ENCODE measurements at regions not wholly inside any gene's neighbourhood (a gene's known extent, or its start where the extent isn't known, plus 50 kb on each side); places are given as distances from the start of the nearest gene placed in this dataset.
"Not testable (repeated sequence)": the region's sequence is repeated elsewhere in the genome, so short reads cannot be mapped to it uniquely, and the experiment has no call there.

DNA sequence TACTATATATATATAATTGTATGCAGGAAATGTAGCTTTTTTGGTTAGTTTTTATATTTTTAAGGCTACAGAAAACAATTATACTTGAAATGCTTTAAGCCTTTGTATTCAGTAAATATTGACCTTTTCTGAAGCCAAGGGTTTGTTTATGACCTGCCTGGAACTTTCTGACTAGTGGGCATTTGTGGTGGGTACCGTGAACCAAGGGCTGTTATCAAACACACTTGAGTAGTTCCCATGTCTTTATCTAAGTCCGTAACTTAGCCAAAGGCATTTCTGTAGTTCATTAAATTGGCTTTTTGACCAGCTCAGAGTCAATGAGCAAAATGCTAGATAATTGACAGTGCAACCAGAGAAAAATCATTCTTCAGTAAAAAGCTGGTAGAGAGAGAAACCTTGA, 1444.2 kb upstream of the SLC10A2 start:
- Histone ChIP-seq H3F3A (ENCODE audit: insufficient read depth, low read length) (no peaks in the 10 kb centered on the region), H3K4me2 (ENCODE audit: low read length) (no peak overlapping the region), H3K27me3 (ENCODE audit: insufficient read depth, low read length) (no peaks in the 10 kb centered on the region), H3K9ac (ENCODE audit: low read length) (no peak overlapping the region), H3K4me3 (ENCODE audit: low read depth, low read length, poor library complexity, severe bottlenecking) (no peak overlapping the region), H3K9me2 (ENCODE audit: low read depth, low read length) (no peaks in the 10 kb centered on the region), H3K36me3 (ENCODE audit: insufficient read depth, low read length) (no peaks in the 10 kb centered on the region), H3K79me2 (ENCODE audit: insufficient read depth, low read length) (no peaks in the 10 kb centered on the region), H3K9me3 (ENCODE audit: low read length) (no peaks in the 10 kb centered on the region), H3K4me1 (ENCODE audit: insufficient read depth, low read length, severe bottlenecking) (no peaks in the 10 kb centered on the region), H4K20me1 (ENCODE audit: insufficient read depth, low read length) (no peaks in the 10 kb centered on the region), H2AFZ (ENCODE audit: low read length) (no peak overlapping the region), H3K27ac (ENCODE audit: low read depth, low read length, poor library complexity, severe bottlenecking) (no peak overlapping the region)
- TF ChIP-seq, protein P1, sequence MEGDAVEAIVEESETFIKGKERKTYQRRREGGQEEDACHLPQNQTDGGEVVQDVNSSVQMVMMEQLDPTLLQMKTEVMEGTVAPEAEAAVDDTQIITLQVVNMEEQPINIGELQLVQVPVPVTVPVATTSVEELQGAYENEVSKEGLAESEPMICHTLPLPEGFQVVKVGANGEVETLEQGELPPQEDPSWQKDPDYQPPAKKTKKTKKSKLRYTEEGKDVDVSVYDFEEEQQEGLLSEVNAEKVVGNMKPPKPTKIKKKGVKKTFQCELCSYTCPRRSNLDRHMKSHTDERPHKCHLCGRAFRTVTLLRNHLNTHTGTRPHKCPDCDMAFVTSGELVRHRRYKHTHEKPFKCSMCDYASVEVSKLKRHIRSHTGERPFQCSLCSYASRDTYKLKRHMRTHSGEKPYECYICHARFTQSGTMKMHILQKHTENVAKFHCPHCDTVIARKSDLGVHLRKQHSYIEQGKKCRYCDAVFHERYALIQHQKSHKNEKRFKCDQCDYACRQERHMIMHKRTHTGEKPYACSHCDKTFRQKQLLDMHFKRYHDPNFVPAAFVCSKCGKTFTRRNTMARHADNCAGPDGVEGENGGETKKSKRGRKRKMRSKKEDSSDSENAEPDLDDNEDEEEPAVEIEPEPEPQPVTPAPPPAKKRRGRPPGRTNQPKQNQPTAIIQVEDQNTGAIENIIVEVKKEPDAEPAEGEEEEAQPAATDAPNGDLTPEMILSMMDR (IDR thresholded peaks at IDR 0.05; ENCODE audit: low read length): no peak
- no peak for TF ChIP-seq EZH2 (IDR thresholded peaks at IDR 0.05; ENCODE audit: borderline replicate concordance, low read length)

DNA sequence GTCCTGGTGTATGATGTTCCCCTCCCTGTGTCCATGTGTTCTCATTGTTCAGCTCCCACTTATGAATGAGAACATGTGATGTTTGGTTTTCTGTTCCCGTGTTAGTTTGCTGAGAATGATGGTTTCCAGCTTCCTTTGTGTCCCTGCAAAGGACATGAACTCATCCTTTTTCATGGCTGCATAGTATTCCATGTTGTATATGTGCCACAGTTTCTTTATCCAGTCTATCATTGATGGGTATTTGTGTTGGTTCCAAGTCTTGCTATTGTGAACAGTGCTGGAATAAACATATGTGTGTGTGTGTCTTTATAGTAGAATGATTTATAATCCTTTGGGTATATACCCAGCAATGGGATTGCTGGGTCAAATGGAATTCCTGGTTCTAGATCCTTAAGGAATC, 1427.3 kb upstream of the SLC10A2 start:
- not testable (repeated sequence) for H3K27ac ChIP-seq (ENCODE audit: low read depth, low read length, poor library complexity, severe bottlenecking); H3K27me3 ChIP-seq (ENCODE audit: insufficient read depth, low read length); H3K79me2 ChIP-seq (ENCODE audit: insufficient read depth, low read length); H3K9ac ChIP-seq (ENCODE audit: low read length); H3F3A ChIP-seq (ENCODE audit: insufficient read depth, low read length); H3K36me3 ChIP-seq (ENCODE audit: insufficient read depth, low read length); H3K9me2 ChIP-seq (ENCODE audit: low read depth, low read length); H4K20me1 ChIP-seq (ENCODE audit: insufficient read depth, low read length); H3K9me3 ChIP-seq (ENCODE audit: low read length); H3K4me1 ChIP-seq (ENCODE audit: insufficient read depth, low read length, severe bottlenecking); H3K4me3 ChIP-seq (ENCODE audit: low read depth, low read length, poor library complexity, severe bottlenecking); H2AFZ ChIP-seq (ENCODE audit: low read length); H3K4me2 ChIP-seq (ENCODE audit: low read length)

DNA sequence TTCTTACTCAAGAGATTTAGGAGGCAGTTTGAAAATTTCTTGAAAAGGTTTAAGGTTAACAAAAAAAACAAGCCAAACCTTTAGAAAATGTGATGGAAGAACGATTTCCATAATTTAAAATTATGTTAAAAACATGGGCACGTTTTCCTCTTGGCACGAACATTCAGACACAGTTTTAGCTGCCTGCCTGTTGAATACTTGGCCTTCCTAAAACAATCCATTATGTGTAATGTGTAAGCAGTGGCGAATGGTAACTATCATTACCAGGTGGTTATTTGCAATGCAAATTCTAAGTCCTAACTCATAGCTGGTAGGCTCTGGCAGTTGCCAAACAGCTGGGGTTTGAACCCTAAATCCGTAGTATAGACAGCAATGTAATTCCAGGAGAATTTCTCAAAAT, 1425.7 kb upstream of the SLC10A2 start:
- H3K27me3 ChIP-seq (ENCODE audit: insufficient read depth, low read length): no peaks in the 10 kb centered on the region
- no peak overlapping the region for H3K4me2 ChIP-seq (ENCODE audit: low read length)
- no peak overlapping the region for H3K4me3 ChIP-seq (ENCODE audit: low read depth, low read length, poor library complexity, severe bottlenecking)
- no peaks in the 10 kb centered on the region; the same call in 1 of the 2 replicates for H3K9me2 ChIP-seq (ENCODE audit: low read depth, low read length)
- no peaks in the 10 kb centered on the region for H3K4me1 ChIP-seq (ENCODE audit: insufficient read depth, low read length, severe bottlenecking)
- no peaks in the 10 kb centered on the region for H4K20me1 ChIP-seq (ENCODE audit: insufficient read depth, low read length)
- TF ChIP-seq EZH2 (IDR thresholded peaks at IDR 0.05; ENCODE audit: borderline replicate concordance, low read length): no peak
- TF ChIP-seq, protein P1 (IDR thresholded peaks at IDR 0.05; ENCODE audit: low read length): no peak
- H3K79me2 ChIP-seq (ENCODE audit: insufficient read depth, low read length): no peaks in the 10 kb centered on the region
- no peaks in the 10 kb centered on the region for H3K9me3 ChIP-seq (ENCODE audit: low read length)
- no peak overlapping the region for H3K9ac ChIP-seq (ENCODE audit: low read length)
- no peaks in the 10 kb centered on the region for H3K36me3 ChIP-seq (ENCODE audit: insufficient read depth, low read length)
- H3F3A ChIP-seq (ENCODE audit: insufficient read depth, low read length): no peaks in the 10 kb centered on the region; the same call in 1 of the 2 replicates
- no peak overlapping the region for H3K27ac ChIP-seq (ENCODE audit: low read depth, low read length, poor library complexity, severe bottlenecking)
- no peak overlapping the region for H2AFZ ChIP-seq (ENCODE audit: low read length)

DNA sequence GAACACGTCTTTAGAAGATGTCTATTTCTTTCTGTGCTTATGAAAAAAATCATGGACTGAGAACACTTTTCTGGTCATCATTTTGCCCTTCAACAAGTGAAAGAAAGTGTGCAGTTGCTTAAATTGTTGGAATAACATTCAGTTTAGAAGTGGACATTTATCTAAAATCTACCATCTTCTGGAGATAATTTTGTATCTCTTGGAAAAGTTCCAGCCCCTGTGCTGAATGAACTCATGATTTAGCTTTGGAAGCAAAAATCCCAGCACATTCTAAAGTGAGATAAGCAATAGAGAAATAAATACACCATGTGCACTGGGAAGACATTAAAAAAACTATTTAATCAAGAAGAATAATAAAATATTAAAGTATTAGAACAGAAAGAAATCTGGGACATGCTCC, 1420.8 kb upstream of the SLC10A2 start:
- no peak overlapping the region for H3K4me2 ChIP-seq (ENCODE audit: low read length)
- no peaks in the 10 kb centered on the region for H3K9me3 ChIP-seq (ENCODE audit: low read length)
- no peaks in the 10 kb centered on the region; the same call in 1 of the 2 replicates for H3F3A ChIP-seq (ENCODE audit: insufficient read depth, low read length)
- no peak overlapping the region for H2AFZ ChIP-seq (ENCODE audit: low read length)
- H3K4me1 ChIP-seq (ENCODE audit: insufficient read depth, low read length, severe bottlenecking): no peaks in the 10 kb centered on the region
- no peaks in the 10 kb centered on the region; the same call in 1 of the 2 replicates for H3K9me2 ChIP-seq (ENCODE audit: low read depth, low read length)
- no peak overlapping the region for H3K4me3 ChIP-seq (ENCODE audit: low read depth, low read length, poor library complexity, severe bottlenecking)
- no peak overlapping the region for H3K9ac ChIP-seq (ENCODE audit: low read length)
- no peaks in the 10 kb centered on the region for H3K36me3 ChIP-seq (ENCODE audit: insufficient read depth, low read length)
- H3K27ac ChIP-seq (ENCODE audit: low read depth, low read length, poor library complexity, severe bottlenecking): no peak overlapping the region
- no peaks in the 10 kb centered on the region for H3K27me3 ChIP-seq (ENCODE audit: insufficient read depth, low read length)
- no peaks in the 10 kb centered on the region for H4K20me1 ChIP-seq (ENCODE audit: insufficient read depth, low read length)
- TF ChIP-seq, protein P1 (IDR thresholded peaks at IDR 0.05; ENCODE audit: low read length): no peak
- no peak for TF ChIP-seq EZH2 (IDR thresholded peaks at IDR 0.05; ENCODE audit: borderline replicate concordance, low read length)
- H3K79me2 ChIP-seq (ENCODE audit: insufficient read depth, low read length): no peaks in the 10 kb centered on the region
